GM19238 (cell line): ENCODE measurements at regions not wholly inside any gene's neighbourhood (a gene's known extent, or its start where the extent isn't known, plus 50 kb on each side); places are given as distances from the start of the nearest gene placed in this dataset.

Source experiments
- DNase-seq: peaks from one replicate; pipeline ENCODE4 v3.0.0; 2011; ENCODE audit warnings: low spot score; ENCODE audit not compliant: insufficient read length

DNA sequence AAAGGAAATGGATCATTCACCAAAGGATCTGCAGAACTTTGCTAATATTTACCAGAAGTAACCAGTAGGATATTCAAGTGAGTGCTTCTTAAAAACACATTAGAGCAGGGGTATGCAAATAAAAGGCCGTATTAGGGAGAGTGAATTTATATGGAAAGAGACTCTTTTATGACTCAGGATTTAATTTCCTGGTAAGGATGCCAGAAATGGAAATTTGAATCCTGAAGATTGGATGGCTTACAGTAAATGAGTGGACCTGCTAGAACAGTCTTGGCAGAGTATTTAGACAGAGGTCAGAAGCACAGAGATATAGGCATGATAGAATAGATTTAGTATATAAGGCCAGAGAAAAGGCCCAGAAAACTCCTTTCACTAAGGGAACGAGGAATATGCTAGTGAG, 201.6 kb downstream of the SLITRK5 start:
- DNase-seq, result no peak

DNA sequence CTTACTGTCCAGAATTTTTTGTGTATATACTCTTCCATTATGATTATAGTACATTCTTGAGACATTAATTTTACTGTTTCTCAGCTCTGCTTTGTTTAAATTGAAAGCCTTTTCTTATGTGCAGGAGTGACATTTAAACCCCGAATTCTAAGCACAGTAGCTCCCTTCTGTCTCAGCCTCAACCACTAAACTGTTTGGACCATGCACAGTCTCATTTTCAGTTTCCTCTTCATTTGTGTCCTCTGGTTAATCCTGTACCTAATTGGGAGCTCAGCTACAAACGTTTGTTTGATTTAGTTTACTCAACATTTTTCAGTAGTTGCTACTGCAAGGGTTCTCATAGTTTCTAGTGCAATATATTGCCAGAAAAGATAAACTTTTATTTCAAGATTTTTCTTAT, 206.3 kb downstream of the SLITRK5 start:
- no peak for DNase-seq

GRCh38 chr13:87878706-87879105, 207.5 kb downstream of the SLITRK5 start:
- DNase-seq, result no peak

- no peak for DNase-seq
These were observed 213.7 kb downstream of the SLITRK5 start for GRCh38 chr13:87884884-87885283.

DNA sequence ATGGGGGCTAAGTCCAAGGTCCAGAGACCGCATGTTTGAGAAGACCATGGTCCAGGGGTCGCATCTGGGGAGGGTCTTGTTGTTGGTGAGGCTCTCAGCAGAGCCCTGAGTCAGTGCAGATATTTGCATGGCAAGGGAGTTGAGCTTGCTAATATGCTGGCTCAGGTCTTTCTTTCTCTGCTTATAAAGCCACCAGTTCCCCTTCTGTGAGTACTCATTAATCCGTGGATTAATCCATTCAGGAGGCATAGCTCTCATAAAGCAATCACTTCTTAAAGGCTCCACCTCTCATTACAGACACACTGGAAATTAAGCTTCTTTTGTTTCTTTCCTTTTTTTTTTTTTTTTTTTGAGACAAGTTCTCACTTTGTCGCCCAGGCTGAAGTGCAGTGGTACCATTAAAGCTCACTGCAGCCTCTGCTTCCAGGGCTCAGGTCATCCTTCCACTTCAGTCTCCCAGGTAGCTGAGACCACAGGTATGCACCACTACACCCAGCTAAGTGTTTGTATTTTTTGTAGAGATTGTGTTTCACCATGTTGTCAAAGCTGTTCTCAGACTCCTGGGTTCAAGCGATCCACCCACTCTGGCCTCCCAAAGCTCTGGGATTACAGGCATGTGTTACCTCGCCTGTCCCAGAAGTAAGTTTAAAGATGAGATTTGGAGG, 216.4 kb downstream of the SLITRK5 start:
- no peak for DNase-seq

GRCh38 chr13:87889254-87889653, 218.1 kb downstream of the SLITRK5 start:
- DNase-seq, result no peak

DNA sequence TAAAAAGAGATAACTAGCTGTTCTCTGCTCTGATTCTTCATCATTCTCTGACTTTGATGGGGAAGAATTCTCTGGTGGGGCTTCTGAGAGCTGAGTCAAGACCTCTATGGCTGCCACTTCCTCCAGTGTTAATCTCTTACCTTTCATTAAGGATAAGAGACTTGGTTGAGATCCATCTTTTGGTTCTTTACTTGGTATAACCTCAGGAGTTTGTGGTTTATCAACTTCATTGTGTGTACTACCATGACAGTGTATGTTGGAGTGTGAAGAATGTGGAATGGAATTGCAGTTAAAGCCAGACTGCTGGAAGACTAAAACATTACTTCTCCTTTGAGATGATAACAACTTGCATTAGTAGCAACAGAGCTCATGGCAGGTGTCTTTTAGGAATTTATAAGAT, 222.0 kb downstream of the SLITRK5 start:
- no peak for DNase-seq

DNA sequence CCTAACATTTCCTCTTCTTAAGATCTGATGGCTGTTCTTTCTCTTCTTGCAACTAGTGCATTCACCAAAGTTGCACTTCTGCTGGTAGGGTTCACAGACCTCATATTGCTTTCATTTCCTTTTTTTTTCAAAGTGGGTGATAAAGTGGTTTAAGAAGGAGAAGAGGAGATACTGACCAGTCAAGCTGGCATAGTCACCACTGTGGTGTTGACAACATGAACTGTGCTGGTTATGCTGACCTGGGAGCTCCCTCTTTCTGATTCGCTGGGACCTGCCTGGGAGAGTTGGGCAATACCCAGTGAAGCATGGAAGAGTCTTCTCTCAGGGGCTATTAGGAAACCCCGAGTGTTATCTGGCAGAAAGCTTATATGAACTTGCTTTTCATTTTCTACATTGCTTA, 222.9 kb downstream of the SLITRK5 start:
- DNase-seq, result no peak

DNA sequence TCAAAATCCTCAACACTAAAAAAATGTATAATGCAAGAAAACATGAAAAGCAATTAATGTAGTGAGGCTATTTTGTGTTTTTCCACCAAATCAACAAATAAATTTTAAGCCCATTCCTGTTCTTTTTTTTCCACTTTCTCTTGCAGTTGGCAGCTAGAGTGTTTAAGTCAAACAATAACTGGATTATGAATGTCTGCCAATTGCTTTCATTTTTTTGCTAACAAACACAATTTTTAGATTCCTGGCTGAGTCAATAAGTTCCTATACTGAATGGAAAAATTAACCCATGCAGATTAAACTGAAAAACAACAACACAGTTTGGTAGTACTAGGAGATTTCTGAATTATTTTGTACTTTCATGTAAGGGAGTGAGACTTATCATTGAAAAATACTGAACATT, 232.4 kb downstream of the SLITRK5 start:
- DNase-seq, result no peak

- no peak for DNase-seq
These were observed 235.2 kb downstream of the SLITRK5 start for GRCh38 chr13:87906411-87906810.

- DNase-seq, result no peak
These were observed 236.0 kb downstream of the SLITRK5 start for GRCh38 chr13:87907202-87907601.

DNA sequence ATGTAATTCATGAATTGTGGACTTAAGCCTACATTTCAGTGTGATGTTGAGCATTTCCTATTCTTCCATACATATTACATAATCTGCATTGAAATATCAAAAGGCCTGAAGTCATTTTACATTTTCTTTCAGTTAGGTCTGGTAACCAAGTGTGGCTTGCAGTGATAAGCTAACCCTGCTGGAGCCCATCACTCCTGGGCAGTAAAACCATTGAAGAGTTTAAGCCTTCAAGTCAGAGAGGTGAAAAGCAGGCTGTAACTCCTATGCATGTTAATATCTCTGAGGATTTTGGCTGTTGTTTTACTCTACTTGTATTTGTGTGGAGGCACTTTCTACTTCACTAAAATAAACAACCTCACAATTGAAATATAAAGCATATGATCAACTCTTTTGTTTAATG, 248.8 kb downstream of the SLITRK5 start:
- DNase-seq, result no peak

- DNase-seq, result no peak
These were observed 252.6 kb downstream of the SLITRK5 start for GRCh38 chr13:87923753-87924152.

DNA sequence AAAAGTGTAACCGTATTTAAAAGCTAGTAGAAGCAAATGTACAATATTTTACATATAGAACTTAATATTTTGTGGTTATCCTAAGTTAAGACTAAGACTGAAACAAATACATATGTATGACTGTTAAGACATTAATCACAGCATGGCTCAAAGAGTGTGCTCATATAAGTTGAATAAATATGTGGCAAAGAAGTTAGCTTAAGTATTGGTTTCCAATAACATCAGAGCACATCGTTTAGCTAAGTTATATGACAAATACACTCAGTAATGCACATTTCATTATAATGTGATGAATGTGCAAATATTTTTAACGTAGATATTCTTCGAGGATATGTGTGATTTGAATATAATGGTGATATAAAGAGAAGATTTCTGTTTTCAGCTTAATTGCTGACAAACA, 253.8 kb downstream of the SLITRK5 start:
- no peak for DNase-seq

DNA sequence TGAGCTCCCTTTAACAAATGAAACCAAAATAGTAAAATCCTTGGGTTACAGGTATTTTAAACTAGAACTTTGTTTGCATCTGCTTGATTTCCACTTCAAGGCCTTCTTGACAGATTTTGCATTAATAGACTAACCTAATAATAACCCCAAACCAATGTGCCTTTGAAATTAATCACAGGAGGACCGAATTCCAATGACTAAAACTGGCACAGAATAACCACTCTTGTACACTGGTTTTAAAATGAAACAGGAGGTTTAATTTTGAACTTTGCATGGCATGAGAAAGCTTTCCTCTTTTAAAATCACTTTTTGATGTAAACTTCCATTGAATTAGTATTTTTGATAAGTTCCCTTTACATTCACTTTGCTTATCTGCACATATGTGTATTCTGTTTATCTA, 269.6 kb downstream of the SLITRK5 start:
- DNase-seq, result no peak

- no peak for DNase-seq
These were observed 270.1 kb downstream of the SLITRK5 start for GRCh38 chr13:87941226-87941625.

- no peak for DNase-seq
These were observed 271.0 kb downstream of the SLITRK5 start for GRCh38 chr13:87942205-87942604.

- DNase-seq, result no peak
These were observed 272.9 kb downstream of the SLITRK5 start for GRCh38 chr13:87944038-87944437.

DNA sequence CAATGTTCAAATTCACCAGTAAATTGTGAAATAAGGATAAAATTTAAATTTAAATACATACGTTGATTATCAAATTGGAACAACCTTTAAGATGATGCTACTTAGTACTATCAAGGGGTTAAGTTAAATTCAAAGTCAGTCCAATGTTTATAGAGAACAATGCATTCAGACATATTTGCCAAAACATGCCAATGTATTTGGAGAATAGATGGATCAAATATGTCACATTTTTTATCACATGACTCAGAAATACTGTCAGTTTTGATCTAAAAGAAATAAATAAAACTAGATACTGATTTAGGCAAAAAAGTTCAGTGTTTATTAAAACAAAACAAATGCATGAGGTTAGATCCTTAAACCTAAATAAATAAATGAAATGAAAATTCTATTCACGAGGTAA, 281.2 kb downstream of the SLITRK5 start:
- DNase-seq, result no peak

GRCh38 chr13:87953381-87953780, 282.2 kb downstream of the SLITRK5 start:
- no peak for DNase-seq

DNA sequence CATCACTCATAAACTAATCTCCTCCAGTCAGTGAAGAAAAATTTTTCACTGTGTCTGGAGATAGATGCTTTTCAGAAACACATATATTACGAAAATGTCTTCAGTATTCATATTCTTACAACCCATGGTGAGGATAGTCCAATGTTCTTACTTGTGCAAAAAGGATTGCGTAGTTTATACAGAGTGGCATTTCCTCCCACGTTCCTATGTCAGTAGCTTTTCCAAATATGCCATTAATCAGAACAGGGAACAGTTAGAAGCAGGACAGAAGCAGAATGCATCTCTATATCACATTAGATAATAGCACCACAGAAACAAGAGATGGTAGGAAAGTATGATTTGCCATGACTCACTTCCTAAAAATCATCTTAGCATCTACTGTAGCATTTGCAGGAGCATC, 282.9 kb downstream of the SLITRK5 start:
- no peak for DNase-seq

DNA sequence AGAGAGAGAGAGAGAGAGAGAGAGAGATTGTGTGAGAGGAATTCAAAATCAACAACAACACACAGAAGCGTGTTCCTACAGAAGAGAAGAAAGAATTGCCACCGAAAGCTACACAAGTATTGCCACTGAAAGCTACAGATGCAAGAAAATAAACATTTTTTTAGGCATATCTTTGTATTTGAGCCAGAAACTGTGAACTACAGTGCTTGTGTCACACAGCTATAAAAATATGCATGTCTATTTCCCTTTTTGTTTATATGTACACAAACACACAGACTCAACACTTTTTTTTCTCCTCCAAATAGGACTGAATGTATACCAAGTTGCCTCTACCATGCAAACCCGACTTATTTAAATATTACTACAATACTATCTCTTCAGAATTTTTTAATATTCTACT, 290.4 kb downstream of the SLITRK5 start:
- no peak for DNase-seq

DNA sequence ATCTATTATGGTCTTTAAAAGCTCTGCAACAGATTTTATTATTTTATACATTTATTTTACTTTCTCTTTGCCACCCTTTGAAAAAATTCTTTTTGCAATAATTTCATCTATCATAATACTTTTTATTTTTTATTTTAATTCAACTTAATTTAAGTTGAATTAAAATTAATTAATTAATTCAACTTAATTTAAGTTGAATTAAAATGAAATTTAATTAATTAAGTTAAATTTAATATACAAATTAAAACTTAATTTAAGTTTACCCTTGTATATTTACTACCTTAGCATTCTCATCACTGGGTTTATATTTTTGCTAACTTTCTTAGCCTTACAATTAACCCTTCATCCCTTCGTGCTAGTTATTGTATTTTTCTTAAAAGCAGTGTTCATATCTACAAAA, 301.4 kb downstream of the SLITRK5 start:
- no peak for DNase-seq

- no peak for DNase-seq
These were observed 303.9 kb downstream of the SLITRK5 start for GRCh38 chr13:87975035-87975434.
